GM12878 (cell line): ENCODE measurements at regions not wholly inside any gene's neighbourhood (a gene's known extent, or its start where the extent isn't known, plus 50 kb on each side); places are given as distances from the start of the nearest gene placed in this dataset.

Source experiments
- ATAC-seq: fragments of 200-7000 bp; cut with Tn5 transposase; 3 replicates; pipeline ENCODE4 v1.9.1; 2020; ENCODE audit warnings: mild to moderate bottlenecking, moderate library complexity
- BruUV-seq: library from RNA; stranded (reverse); fragments of 400-500 nt; replicated peaks from 2 replicates; lab custom pipeline; 2021; lab: Mats Ljungman, UMichigan
- CTCF ChIA-PET: fragments of 300-600 bp; sonication (Branson Sonifier 250); formaldehyde crosslinking; extraction: SDS; loops from one replicate; lab custom pipeline; 2021; ENCODE audit warnings: inconsistent platforms; lab: Yijun Ruan, JAX
- POLR2A ChIA-PET: fragments of 350-600 bp; formaldehyde crosslinking; extraction: SDS; loops from one replicate; lab custom pipeline; 2021; ENCODE audit warnings: inconsistent platforms; lab: Charles Lee
- RAD21 ChIA-PET: fragments of 300-600 bp; sonication (Branson Sonifier 250); formaldehyde crosslinking; loops from one replicate; lab custom pipeline; 2023; ENCODE audit warnings: antibody characterized with exemption; ENCODE audit not compliant: unreplicated experiment; lab: Charles Lee
- SMC1A ChIA-PET: fragments of 300-600 bp; sonication (Branson Sonifier 250); formaldehyde crosslinking; loops from one replicate; lab custom pipeline; 2023; ENCODE audit not compliant: unreplicated experiment, uncharacterized antibody; lab: Charles Lee
- DNase-seq: peaks from one replicate; pipeline ENCODE4 v3.0.0-alpha.2; 2011; ENCODE audit warnings: low read depth, low spot score
- FAIRE-seq: peaks from 3 replicates; lab custom pipeline; 2011; peaks lifted over from hg19 to GRCh38; lab: Jason Lieb, UNC
- H2AFZ ChIP-seq: 2 replicates; pipeline ENCODE4 v1.6.0; 2011; ENCODE audit warnings: low read depth, low read length, control low read depth; ENCODE audit not compliant: control insufficient read depth
- H3K27ac ChIP-seq: 2 replicates; pipeline ENCODE4 v1.5.1; 2011; ENCODE audit warnings: control low read depth; ENCODE audit not compliant: control insufficient read depth, insufficient read depth
- H3K27me3 ChIP-seq, 2 experiments: replicated peaks in 1 of 2; 2 replicates each; pipeline versions ENCODE4 v1.6.0 to v1.6.1; 2011; ENCODE audit warnings: low read length in 1 of 2; ENCODE audit not compliant: control insufficient read depth in 2 of 2, insufficient read depth in 2 of 2
- H3K36me3 ChIP-seq, 2 experiments: 2 replicates each; pipeline ENCODE4 v1.5.1; 2011; ENCODE audit warnings: low read length in 1 of 2; ENCODE audit not compliant: control insufficient read depth in 2 of 2, insufficient read depth in 2 of 2
- H3K4me1 ChIP-seq: 2 replicates; pipeline ENCODE4 v1.6.1; 2011; ENCODE audit warnings: mild to moderate bottlenecking, low read length, moderate library complexity, mixed read lengths; ENCODE audit not compliant: control insufficient read depth, insufficient read depth
- H3K4me2 ChIP-seq: 2 replicates; pipeline ENCODE4 v1.6.0; 2011; ENCODE audit warnings: control low read depth; ENCODE audit not compliant: control insufficient read depth, insufficient read depth
- H3K4me3 ChIP-seq: fragments of 200-600 bp; sonication (generic); 2 replicates; pipeline ENCODE4 v1.5.1; 2016
- H3K79me2 ChIP-seq: 2 replicates; pipeline ENCODE4 v1.6.0; 2011; ENCODE audit warnings: low read length; ENCODE audit not compliant: control insufficient read depth, insufficient read depth
- H3K9ac ChIP-seq: 2 replicates; pipeline ENCODE4 v1.8.0; 2011; ENCODE audit warnings: low read length, control low read depth, mixed read lengths; ENCODE audit not compliant: control insufficient read depth, insufficient read depth
- H3K9me3 ChIP-seq: replicated peaks from 3 replicates; pipeline ENCODE4 v1.5.1; 2011; ENCODE audit warnings: mild to moderate bottlenecking, low read length; ENCODE audit not compliant: control insufficient read depth, insufficient read depth
- H4K20me1 ChIP-seq: 2 replicates; pipeline ENCODE4 v1.6.0; 2011; ENCODE audit not compliant: control insufficient read depth, insufficient read depth
- BACH1 ChIP-seq: fragments of 450-650 bp; IDR thresholded peaks from 2 replicates; pipeline ENCODE4 v1.6.1; 2017; ENCODE audit warnings: mild to moderate bottlenecking, borderline replicate concordance
- CBX3 ChIP-seq: fragments of 200-600 bp; sonication (generic); IDR thresholded peaks from 2 replicates; pipeline ENCODE4 v1.6.1; 2016; ENCODE audit warnings: low read depth, borderline replicate concordance
- CEBPB ChIP-seq, 2 experiments: fragments of 150-350 bp in 1 of 2; IDR thresholded peaks; 2 replicates each; pipeline ENCODE4 v1.6.1; 2012 to 2014; ENCODE audit warnings: low read depth in 2 of 2, low read length in 2 of 2, borderline replicate concordance in 1 of 2, inconsistent platforms in 1 of 2
- FOXK2 ChIP-seq: fragments of 450-650 bp; IDR thresholded peaks from 2 replicates; pipeline ENCODE4 v1.6.1; 2017; ENCODE audit warnings: mild to moderate bottlenecking, moderate library complexity
- HCFC1 ChIP-seq: fragments of 150-350 bp; IDR thresholded peaks from 2 replicates; pipeline ENCODE4 v1.6.1; 2014; ENCODE audit warnings: low read length
- NFIC ChIP-seq: IDR thresholded peaks from 2 replicates; pipeline ENCODE4 v1.6.1; 2012; ENCODE audit warnings: low read depth, mild to moderate bottlenecking, inconsistent platforms, low read length, moderate library complexity
- NFXL1 ChIP-seq: fragments of 450-650 bp; IDR thresholded peaks from 2 replicates; pipeline ENCODE4 v1.6.1; 2017; ENCODE audit warnings: antibody characterized with exemption, mild to moderate bottlenecking, borderline replicate concordance
- NR2C1 ChIP-seq: fragments of 450-650 bp; IDR thresholded peaks from 2 replicates; pipeline ENCODE4 v1.6.1; 2017; ENCODE audit warnings: antibody characterized with exemption, mild to moderate bottlenecking, moderate library complexity
- PKNOX1 ChIP-seq: fragments of 450-650 bp; IDR thresholded peaks from 2 replicates; pipeline ENCODE4 v1.6.1; 2016; ENCODE audit warnings: mild to moderate bottlenecking
- SKIL ChIP-seq: fragments of 450-650 bp; IDR thresholded peaks from 2 replicates; pipeline ENCODE4 v1.6.1; 2017; ENCODE audit warnings: mild to moderate bottlenecking, low read depth, inconsistent platforms; ENCODE audit not compliant: poor library complexity, severe bottlenecking
- SREBF1 ChIP-seq: IDR thresholded peaks from 2 replicates; pipeline ENCODE4 v1.6.1; 2012; ENCODE audit warnings: mild to moderate bottlenecking, low read length
- TAF1 ChIP-seq: IDR thresholded peaks from 2 replicates; pipeline ENCODE4 v1.6.1; 2011; ENCODE audit warnings: mild to moderate bottlenecking, low read depth, low read length, borderline replicate concordance
- USF2 ChIP-seq: IDR thresholded peaks from 2 replicates; pipeline ENCODE4 v1.6.1; 2011; ENCODE audit warnings: low read depth, low read length, improper control_type of control experiment, borderline replicate concordance
- YBX1 ChIP-seq: fragments of 450-650 bp; IDR thresholded peaks from 2 replicates; pipeline ENCODE4 v1.6.1; 2016; ENCODE audit warnings: antibody characterized with exemption
- YY1 ChIP-seq: IDR thresholded peaks from 2 replicates; pipeline ENCODE4 v1.6.1; 2011; ENCODE audit warnings: low read depth, mild to moderate bottlenecking, low read length
- ZNF24 ChIP-seq: fragments of 450-650 bp; IDR thresholded peaks from 2 replicates; pipeline ENCODE4 v1.6.1; 2017; ENCODE audit warnings: antibody characterized with exemption, mild to moderate bottlenecking
- ZNF592 ChIP-seq: fragments of 450-650 bp; IDR thresholded peaks from 2 replicates; pipeline ENCODE4 v1.6.1; 2017; ENCODE audit warnings: mild to moderate bottlenecking, moderate library complexity
- ZNF622 ChIP-seq: fragments of 450-650 bp; IDR thresholded peaks from 2 replicates; pipeline ENCODE4 v1.6.1; 2017; ENCODE audit warnings: mild to moderate bottlenecking, inconsistent platforms
- ZSCAN29 ChIP-seq: fragments of 450-650 bp; IDR thresholded peaks from 2 replicates; pipeline ENCODE4 v1.6.1; 2017; ENCODE audit warnings: mild to moderate bottlenecking, moderate library complexity
- in situ Hi-C: fragments of 300-500 bp; cut with MboI; formaldehyde crosslinking; loops from 9 replicates; pipeline ENCODE4 v1.14.3; 2018; ENCODE audit warnings: mixed read lengths
- intact Hi-C: fragments of 100-400 bp; cut with micrococcal nuclease; formaldehyde crosslinking; loops from one replicate; pipeline ENCODE4 v1.14.2; 2022; ENCODE audit not compliant: unreplicated experiment

GRCh38 chr2:156199588-156199987 lies 132.9 kb downstream of the NR4A2 start:
- H3K4me3 ChIP-seq, result no peak overlapping the region
- H3K36me3 ChIP-seq, result no peaks in the 10 kb centered on the region
- no peak for FAIRE-seq
- H3K27ac ChIP-seq, result no peak overlapping the region
- ChIA-PET SMC1A (interaction anchor here (0.7 kb wide), 1 partner anchor 559 kb away, joined by 4 read pairs; no protein-coding TSS in a partner anchor), CTCF (interaction anchor here (0.7 kb wide), 1 partner anchor 394 kb away, joined by 3 read pairs; no protein-coding TSS in a partner anchor), RAD21 (no interaction called here), POLR2A (no interaction called here)
- TF ChIP-seq ZNF622, result no peak
- TF ChIP-seq TAF1, result no peak
- TF ChIP-seq SREBF1, result no peak
- no peak for TF ChIP-seq CEBPB (IDR thresholded peaks at IDR 0.05; ENCODE audit: borderline replicate concordance in 1 of 2, low read depth in 2 of 2, low read length in 2 of 2)
- no peak for TF ChIP-seq BACH1
- TF ChIP-seq CBX3, result no peak
- TF ChIP-seq SKIL, result no peak
- no peak for TF ChIP-seq ZNF24
- no peak for TF ChIP-seq NFXL1
- no peak for TF ChIP-seq ZSCAN29
- TF ChIP-seq YBX1, result no peak
- no peak for TF ChIP-seq PKNOX1
- no peak for TF ChIP-seq YY1
- no peak for TF ChIP-seq USF2
- TF ChIP-seq ZNF592, result no peak
- TF ChIP-seq FOXK2, result no peak
- no peak for TF ChIP-seq NFIC
- no peak for TF ChIP-seq HCFC1
- TF ChIP-seq NR2C1, result no peak
- no peaks in the 10 kb centered on the region for H3K79me2 ChIP-seq
- intact Hi-C loops, result no loop called here
- no peak overlapping the region for H3K4me2 ChIP-seq
- no peak for DNase-seq
- no peak overlapping the region for H2AFZ ChIP-seq
- in situ Hi-C loops, result no loop called here
- H3K9me3 ChIP-seq, result no peaks in the 10 kb centered on the region
- BruUV-seq, result no TSS peak
- H4K20me1 ChIP-seq, result no peaks in the 10 kb centered on the region
- H3K4me1 ChIP-seq, result no peaks in the 10 kb centered on the region
- H3K27me3 ChIP-seq, result no peaks in the 10 kb centered on the region
- no peak overlapping the region for H3K9ac ChIP-seq
- ATAC-seq, result no peak
